GM12865 (cell line): ENCODE measurements at regions not wholly inside any gene's neighbourhood (a gene's known extent, or its start where the extent isn't known, plus 50 kb on each side); places are given as distances from the start of the nearest gene placed in this dataset.

Source experiments
- DNase-seq: peaks from one replicate; pipeline ENCODE4 v3.0.0; 2010; ENCODE audit warnings: low read depth
- H3K4me3 ChIP-seq: 2 replicates; pipeline ENCODE4 v1.5.1; 2011; ENCODE audit warnings: mild to moderate bottlenecking, low read depth, low read length, control low read depth
- TF ChIP-seq, protein P1 (sequence below): IDR thresholded peaks from 2 replicates; pipeline ENCODE4 v1.5.1; 2011; ENCODE audit warnings: low read length, control low read depth, low read depth, inconsistent platforms; ENCODE audit not compliant: insufficient read depth; ENCODE audit errors: missing control alignments

DNA sequence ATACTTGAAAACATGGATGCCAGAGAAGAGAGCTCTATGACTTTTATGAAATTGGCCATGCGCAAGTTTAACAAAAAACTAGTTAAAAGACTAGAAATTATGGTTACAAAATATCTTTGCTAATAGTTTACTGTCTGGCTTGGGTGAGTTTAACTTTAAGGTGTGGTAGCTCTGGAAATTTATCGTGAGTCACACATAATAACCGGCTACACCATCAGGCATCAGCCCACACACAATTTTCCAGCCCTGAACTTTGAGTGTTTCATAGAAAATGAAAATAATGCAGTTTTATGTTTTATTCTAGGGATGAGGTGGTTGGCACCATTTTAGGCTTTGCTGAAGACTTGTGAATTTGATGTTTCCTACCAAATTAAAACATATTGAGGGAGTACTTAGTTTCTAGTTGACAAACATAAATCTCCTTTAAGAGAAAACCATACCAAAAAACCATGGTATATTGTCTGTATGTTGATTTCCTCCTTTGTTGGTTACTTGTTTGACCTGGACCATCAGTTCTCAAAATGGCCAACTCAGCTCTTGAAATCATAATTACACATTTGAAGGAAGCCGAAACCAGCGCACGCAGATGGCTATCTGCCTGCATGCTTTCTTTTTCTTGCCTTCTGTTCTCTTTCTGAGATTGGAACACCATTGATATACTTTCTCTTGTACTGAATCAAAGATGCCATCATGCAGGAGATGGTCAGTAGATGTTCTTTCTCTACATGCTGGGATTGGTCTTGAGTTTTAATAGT, 125.1 kb downstream of the AKAP11 start:
- no peak for DNase-seq
- TF ChIP-seq, protein P1, sequence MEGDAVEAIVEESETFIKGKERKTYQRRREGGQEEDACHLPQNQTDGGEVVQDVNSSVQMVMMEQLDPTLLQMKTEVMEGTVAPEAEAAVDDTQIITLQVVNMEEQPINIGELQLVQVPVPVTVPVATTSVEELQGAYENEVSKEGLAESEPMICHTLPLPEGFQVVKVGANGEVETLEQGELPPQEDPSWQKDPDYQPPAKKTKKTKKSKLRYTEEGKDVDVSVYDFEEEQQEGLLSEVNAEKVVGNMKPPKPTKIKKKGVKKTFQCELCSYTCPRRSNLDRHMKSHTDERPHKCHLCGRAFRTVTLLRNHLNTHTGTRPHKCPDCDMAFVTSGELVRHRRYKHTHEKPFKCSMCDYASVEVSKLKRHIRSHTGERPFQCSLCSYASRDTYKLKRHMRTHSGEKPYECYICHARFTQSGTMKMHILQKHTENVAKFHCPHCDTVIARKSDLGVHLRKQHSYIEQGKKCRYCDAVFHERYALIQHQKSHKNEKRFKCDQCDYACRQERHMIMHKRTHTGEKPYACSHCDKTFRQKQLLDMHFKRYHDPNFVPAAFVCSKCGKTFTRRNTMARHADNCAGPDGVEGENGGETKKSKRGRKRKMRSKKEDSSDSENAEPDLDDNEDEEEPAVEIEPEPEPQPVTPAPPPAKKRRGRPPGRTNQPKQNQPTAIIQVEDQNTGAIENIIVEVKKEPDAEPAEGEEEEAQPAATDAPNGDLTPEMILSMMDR, result no peak
- peak overlapping the region; percentile 3 for H3K4me3 ChIP-seq

DNA sequence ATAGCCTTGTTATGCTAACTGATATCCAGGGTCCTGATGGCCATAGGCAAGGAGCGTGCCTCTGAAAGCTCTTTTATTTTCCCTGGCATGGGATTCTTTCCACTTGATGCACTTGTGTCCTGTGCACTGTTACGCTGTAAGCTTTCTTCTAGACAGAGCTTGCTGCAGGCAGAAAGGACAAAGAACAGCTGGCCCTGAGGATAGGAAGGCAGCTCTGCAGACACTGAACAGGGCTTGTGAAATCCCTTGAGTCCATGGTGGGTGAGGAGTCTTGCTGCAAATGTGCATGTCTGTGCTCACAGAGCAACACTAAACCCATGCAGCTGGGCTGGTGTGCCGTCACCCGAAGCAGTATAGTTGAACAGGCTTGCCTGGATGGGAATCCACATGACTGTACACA, 126.6 kb downstream of the AKAP11 start:
- no peak overlapping the region for H3K4me3 ChIP-seq
- DNase-seq, result no peak
- TF ChIP-seq, protein P1, result no peak

DNA sequence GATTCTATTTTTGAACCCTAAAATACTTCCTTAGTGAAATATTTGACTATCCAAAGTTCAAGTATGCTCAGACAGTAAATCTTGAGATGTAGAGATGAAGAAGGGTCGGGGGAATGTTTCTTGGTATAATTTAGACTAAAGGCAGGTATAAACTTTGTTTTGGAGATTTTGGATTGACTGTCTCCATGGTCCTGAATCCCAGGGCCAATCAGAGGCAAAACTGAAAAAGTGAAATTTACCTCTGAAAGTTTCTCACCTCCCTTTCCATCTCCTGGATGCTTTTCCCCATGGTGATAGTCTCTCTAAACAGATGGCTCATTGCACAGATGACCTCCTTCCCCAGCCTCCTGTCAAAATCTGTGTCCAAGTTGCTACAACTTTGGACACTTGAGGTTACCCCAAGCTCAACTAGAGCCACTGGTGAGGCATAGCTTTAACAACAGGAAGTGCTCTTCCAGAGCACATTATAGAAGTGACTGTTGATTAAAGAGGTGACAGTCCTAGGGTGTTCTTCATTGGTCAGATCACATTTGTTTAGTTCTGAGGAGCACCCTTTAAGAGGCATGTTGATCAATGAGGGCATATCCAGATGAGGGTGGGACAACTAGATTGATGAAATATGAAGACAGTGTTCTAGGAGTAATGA, 128.4 kb downstream of the AKAP11 start:
- TF ChIP-seq, protein P1, result no peak
- no peak for DNase-seq
- no peak overlapping the region for H3K4me3 ChIP-seq

DNA sequence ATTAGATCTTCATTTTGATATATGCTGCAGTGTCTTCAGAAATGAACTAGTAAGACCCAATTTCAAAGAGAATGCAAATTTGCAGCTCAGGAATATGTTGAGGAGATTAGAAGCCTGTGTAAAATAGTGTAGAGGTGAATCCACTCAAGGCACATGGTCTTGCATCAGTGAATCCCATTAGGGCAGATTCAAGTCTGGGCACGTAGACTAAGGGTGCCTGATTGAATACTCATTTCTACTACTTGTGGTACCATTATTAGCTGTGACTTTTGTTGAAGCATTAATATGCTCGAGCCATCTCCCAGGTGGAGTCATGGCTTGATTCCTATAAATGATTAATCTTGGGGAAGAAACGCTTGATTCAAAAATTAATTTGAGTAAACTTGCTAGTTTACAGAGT, 129.4 kb downstream of the AKAP11 start:
- TF ChIP-seq, protein P1, result no peak
- DNase-seq, result peak; percentile 66

DNA sequence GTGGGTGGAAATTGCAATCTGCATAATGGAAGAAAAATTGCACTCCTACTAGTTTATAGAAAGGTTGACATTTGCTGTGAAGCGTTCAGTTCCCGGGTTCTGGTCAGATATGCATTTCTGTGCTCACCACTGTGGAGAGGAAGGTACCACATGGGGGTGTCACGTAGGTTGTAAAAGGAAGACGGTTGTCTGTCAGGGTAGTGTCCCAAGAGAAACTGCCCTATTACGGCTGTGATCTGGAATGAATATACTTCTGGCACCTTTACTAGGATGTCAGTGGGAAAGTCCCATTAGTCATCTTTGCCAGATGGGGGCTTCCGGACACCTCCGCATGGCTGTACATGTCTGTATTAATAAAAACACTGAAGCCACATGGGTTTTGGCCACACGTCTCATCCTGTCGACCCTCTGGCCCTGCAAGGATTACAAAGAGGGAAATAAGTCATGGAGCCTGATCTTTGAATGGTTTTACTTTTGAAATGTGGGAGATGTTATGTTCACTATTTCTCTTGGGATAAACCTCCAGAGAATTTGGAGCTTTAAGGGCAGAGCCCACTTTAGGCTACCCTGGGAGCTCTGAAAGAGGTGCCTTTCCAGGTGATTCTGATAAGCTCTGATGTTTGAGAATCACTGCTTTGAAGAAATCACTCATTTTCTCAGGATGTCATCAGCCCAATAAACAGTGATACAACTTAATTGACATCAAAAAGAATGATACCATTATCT, 133.9 kb downstream of the AKAP11 start:
- TF ChIP-seq, protein P1, result no peak
- peak overlapping the region; percentile 54 for H3K4me3 ChIP-seq
- peak; percentile 96 for DNase-seq

More for the DNA sequence above, 129.4 kb downstream of the AKAP11 start:
- no peak overlapping the region; the same call in 1 of the 2 replicates for H3K4me3 ChIP-seq

DNA sequence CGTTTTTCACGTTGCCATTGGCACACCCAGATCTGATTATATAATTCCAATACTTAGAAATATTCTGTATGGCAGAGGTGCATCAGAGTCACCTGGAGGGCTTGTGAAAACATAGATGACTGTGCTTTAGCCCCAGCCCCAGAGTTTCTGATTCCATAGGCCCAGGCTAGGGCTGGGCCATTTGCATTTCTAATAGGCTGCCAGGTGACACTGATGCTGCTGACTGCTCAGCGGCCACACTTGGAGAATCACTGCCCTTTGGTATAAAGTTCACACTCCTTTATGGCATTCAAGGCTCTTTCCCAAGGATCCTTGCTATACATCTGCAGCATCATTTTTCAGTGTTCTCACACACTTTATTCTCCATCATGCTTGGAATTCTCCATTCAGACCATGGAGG, 137.1 kb downstream of the AKAP11 start:
- no peak for DNase-seq
- no peak overlapping the region for H3K4me3 ChIP-seq
- TF ChIP-seq, protein P1, result no peak
